ENCODE measurements at regions not wholly inside any gene's neighbourhood (a gene's known extent, or its start where the extent isn't known, plus 50 kb on each side); places are given as distances from the start of the nearest gene placed in this dataset.
A peak's percentile ranks its signal among the peaks of the same experiment; 100 is the strongest.

DNA sequence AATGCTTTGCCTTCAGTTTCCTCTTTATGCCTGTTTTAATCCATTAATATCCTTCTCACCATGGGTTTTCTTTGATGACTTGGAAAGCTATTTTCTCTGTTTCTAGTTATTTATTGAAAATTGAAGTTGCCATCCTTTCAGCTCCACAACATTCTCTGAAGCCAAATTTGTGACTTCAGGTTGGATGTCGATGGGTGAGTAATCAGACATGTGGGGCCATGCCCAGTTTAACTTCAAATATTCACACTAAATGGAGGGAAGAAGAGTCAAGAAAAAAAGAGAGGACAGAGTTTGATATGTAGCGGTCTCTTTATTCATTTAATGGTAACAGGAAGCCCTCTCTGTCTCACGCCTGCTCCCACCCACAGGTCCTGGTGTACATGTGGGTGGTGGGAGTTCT lies 89.1 kb upstream of the RIPOR2 start:
- ChIA-PET POLR2A (no interaction called here), CTCF (interaction anchor here (0.9 to 6.8 kb wide), 11 partner anchors 11 to 444 kb away, joined by 3 to 185 read pairs (median 32); partner anchors contain the start of gene RIPOR2)
- no peak for ATAC-seq (ENCODE audit: low read depth)
- Histone ChIP-seq H3K9me3 (ENCODE audit: control extremely low read depth in 1 of 3, control insufficient read depth in 2 of 3, insufficient read depth in 1 of 3, low read length in 2 of 3) (no peaks in the 10 kb centered on the region), H2AFZ (ENCODE audit: insufficient read depth, low read depth, low read length, poor library complexity, severe bottlenecking) (no peak overlapping the region), H3K27ac (ENCODE audit: low read length in 2 of 2) (no peak overlapping the region), H4K20me1 (ENCODE audit: control insufficient read depth, insufficient read depth, low read length, poor library complexity, severe bottlenecking) (no peaks in the 10 kb centered on the region), H3K4me1 (ENCODE audit: control insufficient read depth in 2 of 2, insufficient read depth in 2 of 2, low read length in 2 of 2) (peaks cover 16 to 18% of the 10 kb centered on the region in 2 donors), H3K4me3 (ENCODE audit: control extremely low read depth in 1 of 5, extremely low read depth in 1 of 5, insufficient read depth in 1 of 5, low read depth in 2 of 5, low read length in 4 of 5) (no peak overlapping the region), H3K4me2 (replicated peaks; ENCODE audit: low read depth, low read length, poor library complexity, severe bottlenecking) (no peak overlapping the region), H3K27me3 (replicated peaks in 1 of 4; ENCODE audit: control extremely low read depth in 1 of 4, control insufficient read depth in 3 of 4, insufficient read depth in 4 of 4, low read length in 3 of 4) (no peaks in the 10 kb centered on the region), H3K9ac (ENCODE audit: low read length) (no peak overlapping the region), H3K36me3 (replicated peaks in 1 of 2; ENCODE audit: control extremely low read depth in 1 of 2, control insufficient read depth in 1 of 2, extremely low read depth in 1 of 2, insufficient read depth in 2 of 2, low read length in 1 of 2) (peaks cover 0 to 6% of the 10 kb centered on the region in 2 experiments), H3K79me2 (ENCODE audit: control insufficient read depth, insufficient read depth, low read length) (peaks cover 61% of the 10 kb centered on the region)
- no peaks in the 10 kb centered on the region for H3K27me3 Mint-ChIP-seq
- peaks cover 40% of the 10 kb centered on the region for H3K4me1 Mint-ChIP-seq
- no peak overlapping the region for H3K27ac Mint-ChIP-seq
- no peaks in the 10 kb centered on the region for H3K9me3 Mint-ChIP-seq (ENCODE audit: insufficient read depth)
- TF ChIP-seq CTCF (IDR thresholded peaks at IDR 0.05) (no peak), EZH2 (IDR thresholded peaks at IDR 0.05; ENCODE audit: borderline replicate concordance, insufficient read depth, low read depth, low read length, poor library complexity, severe bottlenecking) (no peak)
- intact Hi-C loops (cut with micrococcal nuclease) = no loop called here
- DNase-seq = no peak
- no peak overlapping the region for H3K4me3 Mint-ChIP-seq
- no CpG with 5 or more reads among the region's 3 CpGs for WGBS (ENCODE audit: insufficient coverage)

- intact Hi-C loops (cut with micrococcal nuclease) = no loop called here
- no peak overlapping the region for H3K4me2 ChIP-seq (replicated peaks; ENCODE audit: low read depth, low read length, poor library complexity, severe bottlenecking)
These were observed 89.6 kb upstream of the RIPOR2 start for GRCh38 chr6:25025248-25025918.

More at GRCh38 chr6:25025248-25025918, 89.6 kb upstream of the RIPOR2 start:
- Mint-ChIP-seq H3K4me1 (peaks cover 40% of the 10 kb centered on the region), H3K27ac (peak overlapping the region; percentile 78), H3K9me3 (ENCODE audit: insufficient read depth) (no peaks in the 10 kb centered on the region), H3K4me3 (peak overlapping the region; percentile 47), H3K27me3 (no peaks in the 10 kb centered on the region)
- ChIA-PET POLR2A (interaction anchor here (0.9 to 1.2 kb wide), 2 partner anchors 28 to 38 kb away, joined by 3 to 4 read pairs; no protein-coding TSS in a partner anchor), CTCF (interaction anchor here (0.6 to 6.8 kb wide), 18 partner anchors 7 to 444 kb away, joined by 3 to 185 read pairs (median 32); partner anchors contain the start of gene RIPOR2)
- peaks cover 16 to 18% of the 10 kb centered on the region in 2 donors for H3K4me1 ChIP-seq (ENCODE audit: control insufficient read depth in 2 of 2, insufficient read depth in 2 of 2, low read length in 2 of 2)
- 100% methylated on average over 1 of the region's 4 CpGs for WGBS (ENCODE audit: insufficient coverage)
- H3K9me3 ChIP-seq (ENCODE audit: control extremely low read depth in 1 of 3, control insufficient read depth in 2 of 3, insufficient read depth in 1 of 3, low read length in 2 of 3) = no peaks in the 10 kb centered on the region
- no peak overlapping the region for H2AFZ ChIP-seq (ENCODE audit: insufficient read depth, low read depth, low read length, poor library complexity, severe bottlenecking)
- H3K79me2 ChIP-seq (ENCODE audit: control insufficient read depth, insufficient read depth, low read length) = peaks cover 57% of the 10 kb centered on the region
- H3K27me3 ChIP-seq (replicated peaks in 1 of 4; ENCODE audit: control extremely low read depth in 1 of 4, control insufficient read depth in 3 of 4, insufficient read depth in 4 of 4, low read length in 3 of 4) = no peaks in the 10 kb centered on the region
- TF ChIP-seq EZH2 (IDR thresholded peaks at IDR 0.05; ENCODE audit: borderline replicate concordance, insufficient read depth, low read depth, low read length, poor library complexity, severe bottlenecking) = no peak
- no peak overlapping the region for H3K4me3 ChIP-seq (ENCODE audit: control extremely low read depth in 1 of 5, extremely low read depth in 1 of 5, insufficient read depth in 1 of 5, low read depth in 2 of 5, low read length in 4 of 5)
- ATAC-seq (ENCODE audit: low read depth) (no peak), DNase-seq (no peak)
- H3K27ac ChIP-seq (ENCODE audit: low read length in 2 of 2) = no peak overlapping the region
- H4K20me1 ChIP-seq (ENCODE audit: control insufficient read depth, insufficient read depth, low read length, poor library complexity, severe bottlenecking) = no peaks in the 10 kb centered on the region
- H3K9ac ChIP-seq (ENCODE audit: low read length) = no peak overlapping the region
- H3K36me3 ChIP-seq (replicated peaks in 1 of 2; ENCODE audit: control extremely low read depth in 1 of 2, control insufficient read depth in 1 of 2, extremely low read depth in 1 of 2, insufficient read depth in 2 of 2, low read length in 1 of 2) = peaks cover 0 to 6% of the 10 kb centered on the region in 2 experiments
